ENCODE measurements at regions not wholly inside any gene's neighbourhood (a gene's known extent, or its start where the extent isn't known, plus 50 kb on each side); places are given as distances from the start of the nearest gene placed in this dataset.

DNA sequence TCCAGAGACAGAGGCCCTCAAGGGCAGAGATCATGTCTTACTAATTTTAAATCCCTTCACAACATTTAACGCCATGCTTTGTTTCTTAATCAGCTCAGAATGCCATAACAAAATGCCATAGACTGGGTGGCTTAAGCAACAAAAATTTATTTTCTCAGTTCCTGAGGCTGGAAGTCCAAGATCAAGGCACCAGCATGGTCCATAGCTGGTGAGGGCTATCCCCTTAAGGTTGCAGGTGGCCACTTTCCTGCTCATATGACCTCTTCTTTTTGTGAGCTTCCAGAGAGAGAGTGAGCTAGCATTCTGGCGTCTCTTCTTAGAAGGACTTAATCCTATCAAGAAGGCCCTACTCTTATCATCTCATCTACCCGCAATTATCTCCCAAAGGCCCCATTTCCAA, 470.3 kb downstream of the ZNF608 start:
- no peak for TF ChIP-seq CTCF (conservative IDR thresholded peaks at IDR 0.05; ENCODE audit: low read length)
- no peak for TF ChIP-seq EZH2phosphoT487 (IDR thresholded peaks at IDR 0.05; ENCODE audit: borderline replicate concordance, low read depth, low read length)
